SH-SY5Y (cell line): ENCODE measurements at regions not wholly inside any gene's neighbourhood (a gene's known extent, or its start where the extent isn't known, plus 50 kb on each side); places are given as distances from the start of the nearest gene placed in this dataset.

Experiments used
- GATA2 ChIP-seq: IDR thresholded peaks from 2 replicates; pipeline ENCODE4 v1.6.1; 2011; ENCODE audit warnings: mild to moderate bottlenecking, low read depth, low read length
- GATA3 ChIP-seq: IDR thresholded peaks from 2 replicates; pipeline ENCODE4 v1.6.1; 2011; ENCODE audit warnings: low read depth, mild to moderate bottlenecking, low read length, moderate library complexity

GRCh38 chr1:78214334-78214733 is 168.6 kb downstream of the GIPC2 start:
- TF ChIP-seq GATA2 (no peak), GATA3 (no peak)
